ENCODE measurements at regions not wholly inside any gene's neighbourhood (a gene's known extent, or its start where the extent isn't known, plus 50 kb on each side); places are given as distances from the start of the nearest gene placed in this dataset.

GRCh38 chr7:46859963-46860475 lies 721.9 kb downstream of the TNS3 start:
- no peak overlapping the region for H3K27ac ChIP-seq
- 67% methylated on average over 6 of the region's 6 CpGs for WGBS

GRCh38 chr7:46855851-46856250 lies 726.1 kb downstream of the TNS3 start:
- no peaks in the 10 kb centered on the region for H3K36me3 ChIP-seq
- H3K27me3 ChIP-seq (replicated peaks; ENCODE audit: insufficient read depth), result no peaks in the 10 kb centered on the region
- 64% methylated on average over 4 of the region's 4 CpGs for WGBS
- no peak overlapping the region for H3K4me3 ChIP-seq
- no peak overlapping the region for H3K27ac ChIP-seq
- intact Hi-C loops (cut with DNase I), result no loop called here
- no peaks in the 10 kb centered on the region for H3K9me3 ChIP-seq
- no peaks in the 10 kb centered on the region for H3K4me1 ChIP-seq (replicated peaks)
- DNase-seq (ENCODE audit: low spot score), result no peak
- no peak for TF ChIP-seq POLR2A (IDR thresholded peaks at IDR 0.05)
- TF ChIP-seq CTCF (IDR thresholded peaks at IDR 0.05), result no peak
- no peak for TF ChIP-seq POLR2AphosphoS5 (IDR thresholded peaks at IDR 0.05)

More at GRCh38 chr7:46859963-46860475, 721.9 kb downstream of the TNS3 start:
- no peaks in the 10 kb centered on the region for H3K9me3 ChIP-seq
- H3K36me3 ChIP-seq, result no peaks in the 10 kb centered on the region
- intact Hi-C loops (cut with DNase I), result no loop called here
- no peaks in the 10 kb centered on the region for H3K4me1 ChIP-seq (replicated peaks)
- H3K4me3 ChIP-seq, result no peak overlapping the region
- TF ChIP-seq CTCF (IDR thresholded peaks at IDR 0.05) (no peak), POLR2AphosphoS5 (IDR thresholded peaks at IDR 0.05) (no peak), POLR2A (IDR thresholded peaks at IDR 0.05) (no peak)
- no peaks in the 10 kb centered on the region for H3K27me3 ChIP-seq (replicated peaks; ENCODE audit: insufficient read depth)
- DNase-seq (ENCODE audit: low spot score), result no peak

GRCh38 chr7:46854958-46855473 lies 726.9 kb downstream of the TNS3 start:
- intact Hi-C loops (cut with DNase I), result no loop called here
- Histone ChIP-seq H3K4me1 (replicated peaks) (no peaks in the 10 kb centered on the region), H3K9me3 (no peaks in the 10 kb centered on the region), H3K36me3 (no peaks in the 10 kb centered on the region), H3K27ac (no peak overlapping the region), H3K4me3 (no peak overlapping the region), H3K27me3 (replicated peaks; ENCODE audit: insufficient read depth) (no peaks in the 10 kb centered on the region)
- DNase-seq (ENCODE audit: low spot score), result no peak
- TF ChIP-seq POLR2AphosphoS5 (IDR thresholded peaks at IDR 0.05) (no peak), POLR2A (IDR thresholded peaks at IDR 0.05) (no peak), CTCF (IDR thresholded peaks at IDR 0.05) (no peak)
- WGBS, result 90% methylated on average over 1 of the region's 1 CpG

GRCh38 chr7:46853451-46853850 lies 728.5 kb downstream of the TNS3 start:
- Histone ChIP-seq H3K4me1 (replicated peaks) (no peaks in the 10 kb centered on the region), H3K27me3 (replicated peaks; ENCODE audit: insufficient read depth) (no peaks in the 10 kb centered on the region), H3K27ac (no peak overlapping the region), H3K4me3 (no peak overlapping the region), H3K36me3 (no peaks in the 10 kb centered on the region), H3K9me3 (no peaks in the 10 kb centered on the region)
- DNase-seq (ENCODE audit: low spot score), result no peak
- TF ChIP-seq CTCF (IDR thresholded peaks at IDR 0.05) (no peak), POLR2AphosphoS5 (IDR thresholded peaks at IDR 0.05) (no peak), POLR2A (IDR thresholded peaks at IDR 0.05) (no peak)
- 53% methylated on average over 1 of the region's 1 CpG for WGBS
- intact Hi-C loops (cut with DNase I), result no loop called here

- H3K36me3 ChIP-seq, result no peaks in the 10 kb centered on the region
- no peak for TF ChIP-seq POLR2AphosphoS5 (IDR thresholded peaks at IDR 0.05)
- no peak for TF ChIP-seq CTCF (IDR thresholded peaks at IDR 0.05)
- no peak for DNase-seq (ENCODE audit: low spot score)
- intact Hi-C loops (cut with DNase I), result no loop called here
- no peaks in the 10 kb centered on the region for H3K4me1 ChIP-seq (replicated peaks)
- H3K27me3 ChIP-seq (replicated peaks; ENCODE audit: insufficient read depth), result no peaks in the 10 kb centered on the region
- 76% methylated on average over 3 of the region's 3 CpGs for WGBS
- H3K4me3 ChIP-seq, result no peak overlapping the region
- no peaks in the 10 kb centered on the region for H3K9me3 ChIP-seq
- no peak overlapping the region for H3K27ac ChIP-seq
These were observed 729.1 kb downstream of the TNS3 start for GRCh38 chr7:46852795-46853194.
